ENCODE measurements at regions not wholly inside any gene's neighbourhood (a gene's known extent, or its start where the extent isn't known, plus 50 kb on each side); places are given as distances from the start of the nearest gene placed in this dataset.
"Not testable (repeated sequence)": the region's sequence is repeated elsewhere in the genome, so short reads cannot be mapped to it uniquely, and the experiment has no call there.

- Histone ChIP-seq H3K9me2 (ENCODE audit: insufficient read depth, low read length) (no peaks in the 10 kb centered on the region), H3K9me3 (ENCODE audit: low read length) (no peaks in the 10 kb centered on the region), H2AFZ (ENCODE audit: low read length) (no peak overlapping the region), H3K4me1 (ENCODE audit: insufficient read depth, low read length, poor library complexity, severe bottlenecking) (no peaks in the 10 kb centered on the region), H3K36me3 (ENCODE audit: insufficient read depth, low read length) (no peaks in the 10 kb centered on the region), H4K20me1 (ENCODE audit: insufficient read depth, low read length) (no peaks in the 10 kb centered on the region), H3K27ac (ENCODE audit: low read depth, low read length, poor library complexity, severe bottlenecking) (no peak overlapping the region), H3K4me3 (ENCODE audit: low read depth, low read length, poor library complexity, severe bottlenecking) (no peak overlapping the region), H3K4me2 (ENCODE audit: low read length) (no peak overlapping the region), H3K79me2 (ENCODE audit: insufficient read depth, low read depth, low read length) (no peaks in the 10 kb centered on the region)
- intact Hi-C loops (cut with micrococcal nuclease; ENCODE audit: unreplicated experiment), result no loop called here
- TF ChIP-seq, protein P1, sequence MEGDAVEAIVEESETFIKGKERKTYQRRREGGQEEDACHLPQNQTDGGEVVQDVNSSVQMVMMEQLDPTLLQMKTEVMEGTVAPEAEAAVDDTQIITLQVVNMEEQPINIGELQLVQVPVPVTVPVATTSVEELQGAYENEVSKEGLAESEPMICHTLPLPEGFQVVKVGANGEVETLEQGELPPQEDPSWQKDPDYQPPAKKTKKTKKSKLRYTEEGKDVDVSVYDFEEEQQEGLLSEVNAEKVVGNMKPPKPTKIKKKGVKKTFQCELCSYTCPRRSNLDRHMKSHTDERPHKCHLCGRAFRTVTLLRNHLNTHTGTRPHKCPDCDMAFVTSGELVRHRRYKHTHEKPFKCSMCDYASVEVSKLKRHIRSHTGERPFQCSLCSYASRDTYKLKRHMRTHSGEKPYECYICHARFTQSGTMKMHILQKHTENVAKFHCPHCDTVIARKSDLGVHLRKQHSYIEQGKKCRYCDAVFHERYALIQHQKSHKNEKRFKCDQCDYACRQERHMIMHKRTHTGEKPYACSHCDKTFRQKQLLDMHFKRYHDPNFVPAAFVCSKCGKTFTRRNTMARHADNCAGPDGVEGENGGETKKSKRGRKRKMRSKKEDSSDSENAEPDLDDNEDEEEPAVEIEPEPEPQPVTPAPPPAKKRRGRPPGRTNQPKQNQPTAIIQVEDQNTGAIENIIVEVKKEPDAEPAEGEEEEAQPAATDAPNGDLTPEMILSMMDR (conservative IDR thresholded peaks at IDR 0.05; ENCODE audit: low read length), result no peak
- TF ChIP-seq EZH2phosphoT487 (IDR thresholded peaks at IDR 0.05; ENCODE audit: borderline replicate concordance, low read depth, low read length), result no peak
- no peak for DNase-seq (ENCODE audit: low spot score)
- BruUV-seq (replicated peaks), result no TSS peak
- ChIA-PET POLR2A (no interaction called here), CTCF (ENCODE audit: unreplicated experiment) (no interaction called here)
These were observed 533.5 kb downstream of the RBFOX1 start for GRCh38 chr16:7866144-7866543.

- H3K27ac ChIP-seq (ENCODE audit: low read depth, low read length, poor library complexity, severe bottlenecking); DNase-seq (ENCODE audit: low spot score); POLR2A ChIA-PET; H4K20me1 ChIP-seq (ENCODE audit: insufficient read depth, low read length); CTCF ChIA-PET (ENCODE audit: unreplicated experiment); H3K79me2 ChIP-seq (ENCODE audit: insufficient read depth, low read depth, low read length); H2AFZ ChIP-seq (ENCODE audit: low read length); H3K4me2 ChIP-seq (ENCODE audit: low read length); H3K36me3 ChIP-seq (ENCODE audit: insufficient read depth, low read length); H3K9me3 ChIP-seq (ENCODE audit: low read length); H3K4me1 ChIP-seq (ENCODE audit: insufficient read depth, low read length, poor library complexity, severe bottlenecking); H3K4me3 ChIP-seq (ENCODE audit: low read depth, low read length, poor library complexity, severe bottlenecking); intact Hi-C loops (cut with micrococcal nuclease; ENCODE audit: unreplicated experiment); BruUV-seq (replicated peaks); H3K9me2 ChIP-seq (ENCODE audit: insufficient read depth, low read length): not testable (repeated sequence)
These were observed 532.7 kb downstream of the RBFOX1 start for GRCh38 chr16:7865393-7865792.

DNA sequence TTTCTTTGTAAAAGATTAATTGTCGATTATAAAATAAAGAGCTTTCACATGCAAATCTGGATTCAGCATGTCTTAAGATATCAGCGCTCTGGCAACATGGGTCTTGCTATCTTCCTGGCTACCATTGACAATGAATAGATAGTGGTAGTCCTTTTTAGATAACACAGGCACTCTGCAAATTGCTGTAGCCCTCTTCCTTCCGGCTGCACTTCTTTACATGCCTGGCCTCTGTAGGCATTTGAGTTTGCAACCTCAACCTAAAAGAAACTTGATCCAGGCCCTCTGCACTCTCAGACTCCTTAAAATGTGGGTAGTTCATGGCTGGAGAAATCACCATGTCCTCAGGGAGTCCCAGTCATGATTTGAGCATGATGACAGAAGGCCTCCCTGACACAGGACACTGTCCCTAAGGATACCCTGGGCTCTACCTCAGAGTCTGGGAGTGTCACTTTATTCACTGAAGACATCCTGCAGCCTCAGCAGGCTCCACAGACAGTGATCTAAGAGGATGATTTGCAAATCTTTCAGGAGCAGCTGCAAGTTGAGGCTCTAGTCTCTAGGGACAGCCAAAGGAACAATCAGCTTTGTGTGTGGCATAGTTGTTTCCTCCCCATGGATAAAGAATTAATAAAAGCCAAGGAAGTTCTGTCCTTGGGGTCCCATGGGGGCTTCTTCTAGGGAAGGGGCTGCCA lies 529.4 kb downstream of the RBFOX1 start:
- CTCF ChIA-PET (ENCODE audit: unreplicated experiment), result no interaction called here

More for the DNA sequence above, 529.4 kb downstream of the RBFOX1 start:
- Histone ChIP-seq H3K4me3 (ENCODE audit: low read depth, low read length, poor library complexity, severe bottlenecking) (no peak overlapping the region), H3K79me2 (ENCODE audit: insufficient read depth, low read depth, low read length) (no peaks in the 10 kb centered on the region), H2AFZ (ENCODE audit: low read length) (no peak overlapping the region), H3K9me3 (ENCODE audit: low read length) (no peaks in the 10 kb centered on the region), H4K20me1 (ENCODE audit: insufficient read depth, low read length) (no peaks in the 10 kb centered on the region), H3K4me1 (ENCODE audit: insufficient read depth, low read length, poor library complexity, severe bottlenecking) (no peaks in the 10 kb centered on the region), H3K9me2 (ENCODE audit: insufficient read depth, low read length) (no peaks in the 10 kb centered on the region), H3K4me2 (ENCODE audit: low read length) (no peak overlapping the region), H3K36me3 (ENCODE audit: insufficient read depth, low read length) (no peaks in the 10 kb centered on the region), H3K27ac (ENCODE audit: low read depth, low read length, poor library complexity, severe bottlenecking) (no peak overlapping the region)
- intact Hi-C loops (cut with micrococcal nuclease; ENCODE audit: unreplicated experiment), result no loop called here
- BruUV-seq (replicated peaks), result no TSS peak
- TF ChIP-seq EZH2phosphoT487 (IDR thresholded peaks at IDR 0.05; ENCODE audit: borderline replicate concordance, low read depth, low read length), result no peak
- TF ChIP-seq, protein P1 (conservative IDR thresholded peaks at IDR 0.05; ENCODE audit: low read length), result no peak
- DNase-seq (ENCODE audit: low spot score), result no peak
- POLR2A ChIA-PET, result no interaction called here

Measured in OCI-LY7 (cell line).